HG03565 (cell line): ENCODE measurements at regions not wholly inside any gene's neighbourhood (a gene's known extent, or its start where the extent isn't known, plus 50 kb on each side); places are given as distances from the start of the nearest gene placed in this dataset.

Experiments
- ATAC-seq: cut with Tn5 transposase; IDR thresholded peaks from one replicate; pipeline ENCODE4 v1.9.1; 2021; ENCODE audit warnings: mild to moderate bottlenecking, moderate library complexity; ENCODE audit not compliant: unreplicated experiment

- no peak for ATAC-seq
These were observed 1010.1 kb downstream of the CDH18 start for GRCh38 chr5:18977880-18978279.

- ATAC-seq: no peak
These were observed 1003.4 kb downstream of the CDH18 start for GRCh38 chr5:18984559-18985080.

- ATAC-seq: no peak
These were observed 1002.7 kb downstream of the CDH18 start for GRCh38 chr5:18985171-18985758.

GRCh38 chr5:18987101-18987500, 1000.9 kb downstream of the CDH18 start:
- ATAC-seq: no peak

- no peak for ATAC-seq
These were observed 997.1 kb downstream of the CDH18 start for GRCh38 chr5:18990852-18991251.

- ATAC-seq: no peak
These were observed 995.7 kb downstream of the CDH18 start for GRCh38 chr5:18992264-18992663.

- ATAC-seq: no peak
These were observed 988.5 kb downstream of the CDH18 start for GRCh38 chr5:18999478-18999877.

- ATAC-seq: no peak
These were observed 986.9 kb downstream of the CDH18 start for GRCh38 chr5:19001054-19001453.

GRCh38 chr5:19001539-19001938, 986.5 kb downstream of the CDH18 start:
- no peak for ATAC-seq

GRCh38 chr5:19002111-19002510, 985.9 kb downstream of the CDH18 start:
- ATAC-seq: no peak

GRCh38 chr5:19018822-19019221, 969.2 kb downstream of the CDH18 start:
- ATAC-seq: no peak

- ATAC-seq: no peak
These were observed 956.5 kb downstream of the CDH18 start for GRCh38 chr5:19031491-19031890.

GRCh38 chr5:19035816-19036215, 952.2 kb downstream of the CDH18 start:
- no peak for ATAC-seq

GRCh38 chr5:19042106-19042505, 945.9 kb downstream of the CDH18 start:
- no peak for ATAC-seq

GRCh38 chr5:19044311-19044710, 943.7 kb downstream of the CDH18 start:
- no peak for ATAC-seq

GRCh38 chr5:19044931-19045695, 942.9 kb downstream of the CDH18 start:
- no peak for ATAC-seq

- no peak for ATAC-seq
These were observed 940.7 kb downstream of the CDH18 start for GRCh38 chr5:19047277-19047676.

- no peak for ATAC-seq
These were observed 939.3 kb downstream of the CDH18 start for GRCh38 chr5:19048726-19049125.

- no peak for ATAC-seq
These were observed 929.8 kb downstream of the CDH18 start for GRCh38 chr5:19058216-19058615.

GRCh38 chr5:19064094-19064493, 923.9 kb downstream of the CDH18 start:
- no peak for ATAC-seq

GRCh38 chr5:19067741-19068140, 920.3 kb downstream of the CDH18 start:
- no peak for ATAC-seq

- ATAC-seq: no peak
These were observed 889.6 kb downstream of the CDH18 start for GRCh38 chr5:19098434-19098833.
